ENCODE measurements at regions not wholly inside any gene's neighbourhood (a gene's known extent, or its start where the extent isn't known, plus 50 kb on each side); places are given as distances from the start of the nearest gene placed in this dataset.

- intact Hi-C loops (cut with micrococcal nuclease): no loop called here
- H3K4me2 ChIP-seq (replicated peaks; ENCODE audit: extremely low read depth, low read length, poor library complexity, severe bottlenecking): no peak overlapping the region
- no peak for DNase-seq
- H3K27ac ChIP-seq (ENCODE audit: low read depth in 1 of 2, low read length in 2 of 2): no peak overlapping the region
- WGBS (ENCODE audit: insufficient coverage): 89% methylated on average over 3 of the region's 7 CpGs
- H2AFZ ChIP-seq (ENCODE audit: insufficient read depth, low read depth, low read length, poor library complexity, severe bottlenecking): no peak overlapping the region
- H3K9me3 ChIP-seq (replicated peaks in 1 of 2; ENCODE audit: control insufficient read depth in 1 of 2, insufficient read depth in 1 of 2, low read length in 2 of 2): no peaks in the 10 kb centered on the region
- H3K27me3 Mint-ChIP-seq (ENCODE audit: low read depth in 3 of 3): peaks cover 0 to 2% (median 2%) of the 10 kb centered on the region in 3 donors
- no peaks in the 10 kb centered on the region for H4K20me1 ChIP-seq (ENCODE audit: insufficient read depth, low read length)
- H3K79me2 ChIP-seq (ENCODE audit: insufficient read depth, low read length): no peaks in the 10 kb centered on the region
- H3K36me3 ChIP-seq (replicated peaks in 1 of 2; ENCODE audit: control insufficient read depth in 1 of 2, insufficient read depth in 2 of 2, low read length in 2 of 2): no peaks in the 10 kb centered on the region
- H3K27me3 ChIP-seq (ENCODE audit: control insufficient read depth in 2 of 2, insufficient read depth in 2 of 2, low read length in 2 of 2): no peaks in the 10 kb centered on the region
- H3K4me3 ChIP-seq (replicated peaks in 1 of 3; ENCODE audit: low read depth in 2 of 3, low read length in 3 of 3): no peak overlapping the region
- H3K4me3 Mint-ChIP-seq: no peak overlapping the region
- no peak overlapping the region for H3K9ac ChIP-seq (ENCODE audit: insufficient read depth, low read length, poor library complexity, severe bottlenecking)
- H3K4me1 ChIP-seq (ENCODE audit: control insufficient read depth in 1 of 2, insufficient read depth in 2 of 2, low read length in 2 of 2): no peaks in the 10 kb centered on the region
- no peak overlapping the region for H3K27ac Mint-ChIP-seq
- TF ChIP-seq CTCF (IDR thresholded peaks at IDR 0.05): no peak
- H3K9me3 Mint-ChIP-seq: peaks cover 0 to 5% (median 0%) of the 10 kb centered on the region in 7 donors
- no peaks in the 10 kb centered on the region for H3K36me3 Mint-ChIP-seq
- no peaks in the 10 kb centered on the region for H3K4me1 Mint-ChIP-seq
These were observed 201.2 kb upstream of the ERCC4 start for GRCh38 chr16:13718748-13719147.

GRCh38 chr16:13727943-13728342, 192.0 kb upstream of the ERCC4 start:
- H3K27me3 ChIP-seq (ENCODE audit: control insufficient read depth in 2 of 2, insufficient read depth in 2 of 2, low read length in 2 of 2): no peaks in the 10 kb centered on the region
- Mint-ChIP-seq H3K36me3 (no peaks in the 10 kb centered on the region), H3K4me1 (no peaks in the 10 kb centered on the region), H3K27me3 (ENCODE audit: low read depth in 3 of 3) (peaks cover 0 to 3% (median 0%) of the 10 kb centered on the region in 3 donors), H3K9me3 (peaks cover 0 to 21% (median 8%) of the 10 kb centered on the region in 7 donors), H3K27ac (no peak overlapping the region), H3K4me3 (no peak overlapping the region)
- H4K20me1 ChIP-seq (ENCODE audit: insufficient read depth, low read length): no peaks in the 10 kb centered on the region
- DNase-seq: no peak
- H3K36me3 ChIP-seq (replicated peaks in 1 of 2; ENCODE audit: control insufficient read depth in 1 of 2, insufficient read depth in 2 of 2, low read length in 2 of 2): no peaks in the 10 kb centered on the region
- H3K4me2 ChIP-seq (replicated peaks; ENCODE audit: extremely low read depth, low read length, poor library complexity, severe bottlenecking): no peak overlapping the region
- intact Hi-C loops (cut with micrococcal nuclease): no loop called here
- TF ChIP-seq CTCF (IDR thresholded peaks at IDR 0.05): no peak
- no peaks in the 10 kb centered on the region for H3K79me2 ChIP-seq (ENCODE audit: insufficient read depth, low read length)
- H3K9ac ChIP-seq (ENCODE audit: insufficient read depth, low read length, poor library complexity, severe bottlenecking): no peak overlapping the region
- 100% methylated on average over 1 of the region's 3 CpGs for WGBS (ENCODE audit: insufficient coverage)
- no peaks in the 10 kb centered on the region for H3K4me1 ChIP-seq (ENCODE audit: control insufficient read depth in 1 of 2, insufficient read depth in 2 of 2, low read length in 2 of 2)
- no peak overlapping the region for H3K4me3 ChIP-seq (replicated peaks in 1 of 3; ENCODE audit: low read depth in 2 of 3, low read length in 3 of 3)
- H3K27ac ChIP-seq (ENCODE audit: low read depth in 1 of 2, low read length in 2 of 2): no peak overlapping the region
- no peak overlapping the region for H2AFZ ChIP-seq (ENCODE audit: insufficient read depth, low read depth, low read length, poor library complexity, severe bottlenecking)
- H3K9me3 ChIP-seq (replicated peaks in 1 of 2; ENCODE audit: control insufficient read depth in 1 of 2, insufficient read depth in 1 of 2, low read length in 2 of 2): peaks cover 4 to 11% of the 10 kb centered on the region in 2 donors

Data from CD14-positive monocyte (primary cell).